Colon (tissue), 2 donors: ENCODE measurements at regions not wholly inside any gene's neighbourhood (a gene's known extent, or its start where the extent isn't known, plus 50 kb on each side); places are given as distances from the start of the nearest gene placed in this dataset.

ENCODE experiments used
- FAIRE-seq: peaks from 2 replicates; lab custom pipeline; 2012; peaks lifted over from hg19 to GRCh38; lab: Jason Lieb, UNC
- donor health status: control.
- donor health status: control.

- no peak for FAIRE-seq
These were observed 416.8 kb upstream of the TENM4 start for GRCh38 chr11:79857377-79858214.

- no peak for FAIRE-seq
These were observed 411.3 kb upstream of the TENM4 start for GRCh38 chr11:79852176-79852575.

- no peak for FAIRE-seq
These were observed 404.3 kb upstream of the TENM4 start for GRCh38 chr11:79845002-79845709.

GRCh38 chr11:79834015-79834414 lies 393.2 kb upstream of the TENM4 start:
- no peak for FAIRE-seq

- no peak for FAIRE-seq
These were observed 389.6 kb upstream of the TENM4 start for GRCh38 chr11:79830446-79830845.

- FAIRE-seq: no peak
These were observed 389.1 kb upstream of the TENM4 start for GRCh38 chr11:79829891-79830290.

GRCh38 chr11:79822766-79823165 lies 381.9 kb upstream of the TENM4 start:
- FAIRE-seq: no peak

- FAIRE-seq: no peak
These were observed 372.7 kb upstream of the TENM4 start for GRCh38 chr11:79813551-79813950.

- FAIRE-seq: no peak
These were observed 368.7 kb upstream of the TENM4 start for GRCh38 chr11:79809487-79809886.

GRCh38 chr11:79807506-79807905 lies 366.7 kb upstream of the TENM4 start:
- no peak for FAIRE-seq

- FAIRE-seq: no peak
These were observed 355.9 kb upstream of the TENM4 start for GRCh38 chr11:79796704-79797103.

GRCh38 chr11:79794484-79795393 lies 353.9 kb upstream of the TENM4 start:
- no peak for FAIRE-seq

- no peak for FAIRE-seq
These were observed 353.2 kb upstream of the TENM4 start for GRCh38 chr11:79794057-79794456.

GRCh38 chr11:79786961-79787360 lies 346.1 kb upstream of the TENM4 start:
- no peak for FAIRE-seq

GRCh38 chr11:79783833-79784232 lies 343.0 kb upstream of the TENM4 start:
- no peak for FAIRE-seq

GRCh38 chr11:79768343-79768742 lies 327.5 kb upstream of the TENM4 start:
- no peak for FAIRE-seq

GRCh38 chr11:79762279-79762921 lies 321.6 kb upstream of the TENM4 start:
- FAIRE-seq: no peak

- no peak for FAIRE-seq
These were observed 317.5 kb upstream of the TENM4 start for GRCh38 chr11:79758325-79758724.

GRCh38 chr11:79747406-79747805 lies 306.6 kb upstream of the TENM4 start:
- FAIRE-seq: no peak

GRCh38 chr11:79744941-79745340 lies 304.1 kb upstream of the TENM4 start:
- FAIRE-seq: no peak

GRCh38 chr11:79742176-79742575 lies 301.3 kb upstream of the TENM4 start:
- no peak for FAIRE-seq

- FAIRE-seq: no peak
These were observed 298.8 kb upstream of the TENM4 start for GRCh38 chr11:79739591-79739990.
